ENCODE measurements at regions not wholly inside any gene's neighbourhood (a gene's known extent, or its start where the extent isn't known, plus 50 kb on each side); places are given as distances from the start of the nearest gene placed in this dataset.

GRCh38 chr3:71962561-71963240 lies 177.8 kb upstream of the PROK2 start:
- TF ChIP-seq, protein P1, sequence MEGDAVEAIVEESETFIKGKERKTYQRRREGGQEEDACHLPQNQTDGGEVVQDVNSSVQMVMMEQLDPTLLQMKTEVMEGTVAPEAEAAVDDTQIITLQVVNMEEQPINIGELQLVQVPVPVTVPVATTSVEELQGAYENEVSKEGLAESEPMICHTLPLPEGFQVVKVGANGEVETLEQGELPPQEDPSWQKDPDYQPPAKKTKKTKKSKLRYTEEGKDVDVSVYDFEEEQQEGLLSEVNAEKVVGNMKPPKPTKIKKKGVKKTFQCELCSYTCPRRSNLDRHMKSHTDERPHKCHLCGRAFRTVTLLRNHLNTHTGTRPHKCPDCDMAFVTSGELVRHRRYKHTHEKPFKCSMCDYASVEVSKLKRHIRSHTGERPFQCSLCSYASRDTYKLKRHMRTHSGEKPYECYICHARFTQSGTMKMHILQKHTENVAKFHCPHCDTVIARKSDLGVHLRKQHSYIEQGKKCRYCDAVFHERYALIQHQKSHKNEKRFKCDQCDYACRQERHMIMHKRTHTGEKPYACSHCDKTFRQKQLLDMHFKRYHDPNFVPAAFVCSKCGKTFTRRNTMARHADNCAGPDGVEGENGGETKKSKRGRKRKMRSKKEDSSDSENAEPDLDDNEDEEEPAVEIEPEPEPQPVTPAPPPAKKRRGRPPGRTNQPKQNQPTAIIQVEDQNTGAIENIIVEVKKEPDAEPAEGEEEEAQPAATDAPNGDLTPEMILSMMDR (conservative IDR thresholded peaks at IDR 0.05), result no peak
- TF ChIP-seq EZH2 (IDR thresholded peaks at IDR 0.05; ENCODE audit: low read depth), result no peak
